ENCODE measurements at regions not wholly inside any gene's neighbourhood (a gene's known extent, or its start where the extent isn't known, plus 50 kb on each side); places are given as distances from the start of the nearest gene placed in this dataset.

- in situ Hi-C loops (cut with HindIII; ENCODE audit: low sequenced_read_pairs), result no loop called here
These were observed 107.4 kb downstream of the PXDC1 start for GRCh38 chr6:3643921-3644738.

GRCh38 chr6:3640868-3641267 lies 110.6 kb downstream of the PXDC1 start:
- in situ Hi-C loops (cut with HindIII; ENCODE audit: low sequenced_read_pairs), result no loop called here

GRCh38 chr6:3638662-3639061 lies 112.9 kb downstream of the PXDC1 start:
- in situ Hi-C loops (cut with HindIII; ENCODE audit: low sequenced_read_pairs), result no loop called here

- in situ Hi-C loops (cut with HindIII; ENCODE audit: low sequenced_read_pairs), result no loop called here
These were observed 115.5 kb downstream of the PXDC1 start for GRCh38 chr6:3636060-3636459.

- in situ Hi-C loops (cut with HindIII; ENCODE audit: low sequenced_read_pairs), result no loop called here
These were observed 116.0 kb downstream of the PXDC1 start for GRCh38 chr6:3635482-3635881.

GRCh38 chr6:3634280-3634816 lies 117.2 kb downstream of the PXDC1 start:
- in situ Hi-C loops (cut with HindIII; ENCODE audit: low sequenced_read_pairs), result no loop called here

- in situ Hi-C loops (cut with HindIII; ENCODE audit: low sequenced_read_pairs), result no loop called here
These were observed 117.8 kb downstream of the PXDC1 start for GRCh38 chr6:3633711-3634110.

GRCh38 chr6:3631877-3632276 lies 119.6 kb downstream of the PXDC1 start:
- in situ Hi-C loops (cut with HindIII; ENCODE audit: low sequenced_read_pairs), result no loop called here

GRCh38 chr6:3631186-3631585 lies 120.3 kb downstream of the PXDC1 start:
- in situ Hi-C loops (cut with HindIII; ENCODE audit: low sequenced_read_pairs), result no loop called here

GRCh38 chr6:3630258-3630835 lies 121.2 kb downstream of the PXDC1 start:
- in situ Hi-C loops (cut with HindIII; ENCODE audit: low sequenced_read_pairs), result no loop called here

GRCh38 chr6:3627956-3628835 lies 123.3 kb downstream of the PXDC1 start:
- in situ Hi-C loops (cut with HindIII; ENCODE audit: low sequenced_read_pairs), result no loop called here

GRCh38 chr6:3627501-3627900 lies 124.0 kb downstream of the PXDC1 start:
- in situ Hi-C loops (cut with HindIII; ENCODE audit: low sequenced_read_pairs), result no loop called here

GRCh38 chr6:3625980-3626563 lies 125.4 kb downstream of the PXDC1 start:
- in situ Hi-C loops (cut with HindIII; ENCODE audit: low sequenced_read_pairs), result no loop called here

- in situ Hi-C loops (cut with HindIII; ENCODE audit: low sequenced_read_pairs), result no loop called here
These were observed 126.1 kb downstream of the PXDC1 start for GRCh38 chr6:3625149-3625979.

- in situ Hi-C loops (cut with HindIII; ENCODE audit: low sequenced_read_pairs), result no loop called here
These were observed 127.0 kb downstream of the PXDC1 start for GRCh38 chr6:3624250-3625136.

- in situ Hi-C loops (cut with HindIII; ENCODE audit: low sequenced_read_pairs), result no loop called here
These were observed 127.9 kb downstream of the PXDC1 start for GRCh38 chr6:3623451-3624249.

- in situ Hi-C loops (cut with HindIII; ENCODE audit: low sequenced_read_pairs), result no loop called here
These were observed 130.1 kb downstream of the PXDC1 start for GRCh38 chr6:3621411-3621810.

GRCh38 chr6:3620937-3621336 lies 130.6 kb downstream of the PXDC1 start:
- in situ Hi-C loops (cut with HindIII; ENCODE audit: low sequenced_read_pairs), result no loop called here
